ENCODE measurements at regions not wholly inside any gene's neighbourhood (a gene's known extent, or its start where the extent isn't known, plus 50 kb on each side); places are given as distances from the start of the nearest gene placed in this dataset.

DNA sequence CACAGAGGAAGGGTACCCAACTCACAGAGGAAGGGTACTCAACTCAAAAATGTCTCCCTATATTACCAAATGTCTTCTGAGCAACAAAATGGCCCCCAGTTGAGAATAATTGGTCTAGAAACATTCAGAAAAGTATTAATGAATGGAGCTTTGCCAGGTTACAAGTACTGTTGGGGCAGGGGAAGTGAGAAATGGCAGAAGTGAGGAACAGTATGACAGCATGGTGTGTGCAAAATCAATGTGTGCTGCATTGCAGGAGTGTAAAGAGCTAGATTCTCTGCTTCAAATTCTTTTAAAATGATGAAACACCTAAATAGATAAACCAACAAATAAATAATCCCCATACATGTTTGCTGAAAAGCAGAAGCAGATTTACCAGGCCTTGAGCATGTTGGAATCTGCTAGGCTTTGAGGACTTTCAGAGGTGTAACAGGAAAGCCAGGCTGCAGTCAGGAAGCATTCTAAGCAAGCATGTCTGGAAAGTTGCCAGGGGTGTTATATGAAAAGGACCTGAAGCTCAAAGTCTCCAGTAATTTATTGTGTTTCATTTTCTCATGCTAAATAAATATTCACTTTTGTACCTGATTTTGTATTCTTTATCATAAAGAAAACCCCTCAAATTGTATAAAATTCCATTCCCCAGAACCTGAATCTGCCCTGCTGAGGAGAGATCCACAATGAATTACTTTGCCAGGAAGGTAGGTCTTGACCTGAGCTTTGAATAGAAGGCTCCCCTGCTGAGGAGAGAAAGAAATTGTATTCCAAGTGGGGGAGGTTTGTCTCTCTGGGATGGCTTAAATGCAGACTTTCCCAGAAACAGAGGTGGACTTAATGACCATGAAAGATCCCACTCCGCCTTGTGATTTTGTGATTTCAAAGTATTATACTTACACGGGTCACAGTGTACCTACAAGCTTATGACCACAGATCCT is 265.0 kb upstream of the MARCKS start:
- intact Hi-C loops (cut with DNase I) = no loop called here
- no peaks in the 10 kb centered on the region for H3K9me3 ChIP-seq
- no peak overlapping the region for H3K9ac ChIP-seq (ENCODE audit: low read depth in 2 of 2, low read length in 2 of 2)
- H3K4me1 ChIP-seq = peaks cover 8% of the 10 kb centered on the region
- TF ChIP-seq, protein P1, sequence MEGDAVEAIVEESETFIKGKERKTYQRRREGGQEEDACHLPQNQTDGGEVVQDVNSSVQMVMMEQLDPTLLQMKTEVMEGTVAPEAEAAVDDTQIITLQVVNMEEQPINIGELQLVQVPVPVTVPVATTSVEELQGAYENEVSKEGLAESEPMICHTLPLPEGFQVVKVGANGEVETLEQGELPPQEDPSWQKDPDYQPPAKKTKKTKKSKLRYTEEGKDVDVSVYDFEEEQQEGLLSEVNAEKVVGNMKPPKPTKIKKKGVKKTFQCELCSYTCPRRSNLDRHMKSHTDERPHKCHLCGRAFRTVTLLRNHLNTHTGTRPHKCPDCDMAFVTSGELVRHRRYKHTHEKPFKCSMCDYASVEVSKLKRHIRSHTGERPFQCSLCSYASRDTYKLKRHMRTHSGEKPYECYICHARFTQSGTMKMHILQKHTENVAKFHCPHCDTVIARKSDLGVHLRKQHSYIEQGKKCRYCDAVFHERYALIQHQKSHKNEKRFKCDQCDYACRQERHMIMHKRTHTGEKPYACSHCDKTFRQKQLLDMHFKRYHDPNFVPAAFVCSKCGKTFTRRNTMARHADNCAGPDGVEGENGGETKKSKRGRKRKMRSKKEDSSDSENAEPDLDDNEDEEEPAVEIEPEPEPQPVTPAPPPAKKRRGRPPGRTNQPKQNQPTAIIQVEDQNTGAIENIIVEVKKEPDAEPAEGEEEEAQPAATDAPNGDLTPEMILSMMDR (IDR thresholded peaks at IDR 0.05) = no peak
- no peak overlapping the region for H3K4me3 ChIP-seq
- H3K27me3 ChIP-seq = no peaks in the 10 kb centered on the region
- H3K27ac ChIP-seq = no peak overlapping the region
- no peaks in the 10 kb centered on the region for H3K36me3 ChIP-seq
- DNase-seq = peak; percentile 79

- H3K4me1 ChIP-seq = peaks cover 8% of the 10 kb centered on the region
- no peaks in the 10 kb centered on the region for H3K9me3 ChIP-seq
- no peak for DNase-seq
- no peak overlapping the region for H3K9ac ChIP-seq (ENCODE audit: low read depth in 2 of 2, low read length in 2 of 2)
- no peak overlapping the region for H3K27ac ChIP-seq
- H3K27me3 ChIP-seq = no peaks in the 10 kb centered on the region
- no peaks in the 10 kb centered on the region for H3K36me3 ChIP-seq
- TF ChIP-seq, protein P1 (IDR thresholded peaks at IDR 0.05) = no peak
- intact Hi-C loops (cut with DNase I) = no loop called here
- H3K4me3 ChIP-seq = no peak overlapping the region
These were observed 262.4 kb upstream of the MARCKS start for GRCh38 chr6:113594726-113595125.

DNA sequence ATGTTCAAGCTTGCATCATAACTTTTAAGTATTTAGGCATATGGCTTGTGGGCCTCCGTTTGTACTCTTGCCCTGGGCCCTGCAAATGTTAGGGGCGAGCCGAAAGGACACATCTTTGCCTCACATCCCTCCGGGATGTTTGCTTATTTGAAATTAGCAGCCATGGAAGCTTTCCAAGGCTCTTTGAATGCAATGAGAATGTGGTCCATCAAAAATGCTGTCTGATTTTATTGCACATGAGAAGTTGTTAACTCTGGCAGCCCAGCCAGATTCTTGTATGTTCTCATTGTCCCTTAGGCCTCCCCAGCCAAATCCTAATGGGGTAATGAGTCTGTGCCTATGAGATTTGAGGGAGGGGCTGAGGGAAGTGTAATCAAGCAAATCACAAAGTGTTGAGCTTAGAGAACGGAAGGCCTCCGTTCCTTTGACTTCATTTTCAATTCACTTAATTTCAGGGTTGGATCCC is 261.2 kb upstream of the MARCKS start:
- no peaks in the 10 kb centered on the region for H3K36me3 ChIP-seq
- peaks cover 8% of the 10 kb centered on the region for H3K4me1 ChIP-seq
- no peak overlapping the region for H3K9ac ChIP-seq (ENCODE audit: low read depth in 2 of 2, low read length in 2 of 2)
- intact Hi-C loops (cut with DNase I) = no loop called here
- H3K4me3 ChIP-seq = no peak overlapping the region
- peak overlapping the region; percentile 25 for H3K27ac ChIP-seq
- TF ChIP-seq, protein P1 (IDR thresholded peaks at IDR 0.05) = no peak
- DNase-seq = peak; percentile 41
- no peaks in the 10 kb centered on the region for H3K27me3 ChIP-seq
- no peaks in the 10 kb centered on the region for H3K9me3 ChIP-seq

GRCh38 chr6:113596387-113597230 is 260.5 kb upstream of the MARCKS start:
- no peaks in the 10 kb centered on the region for H3K36me3 ChIP-seq
- intact Hi-C loops (cut with DNase I) = no loop called here
- H3K27me3 ChIP-seq = no peaks in the 10 kb centered on the region
- no peaks in the 10 kb centered on the region for H3K9me3 ChIP-seq
- TF ChIP-seq, protein P1 (IDR thresholded peaks at IDR 0.05) = no peak
- H3K9ac ChIP-seq (ENCODE audit: low read depth in 2 of 2, low read length in 2 of 2) = no peak overlapping the region
- H3K4me1 ChIP-seq = peaks cover 8% of the 10 kb centered on the region
- H3K4me3 ChIP-seq = no peak overlapping the region
- no peak for DNase-seq
- peak overlapping the region; percentile 25 for H3K27ac ChIP-seq

GRCh38 chr6:113597231-113597583 is 259.9 kb upstream of the MARCKS start:
- H3K27me3 ChIP-seq = no peaks in the 10 kb centered on the region
- TF ChIP-seq, protein P1 (IDR thresholded peaks at IDR 0.05) = no peak
- H3K4me1 ChIP-seq = peaks cover 8% of the 10 kb centered on the region
- no peak overlapping the region for H3K9ac ChIP-seq (ENCODE audit: low read depth in 2 of 2, low read length in 2 of 2)
- H3K27ac ChIP-seq = peak overlapping the region; percentile 25
- no peak for DNase-seq
- H3K36me3 ChIP-seq = no peaks in the 10 kb centered on the region
- no peak overlapping the region for H3K4me3 ChIP-seq
- H3K9me3 ChIP-seq = no peaks in the 10 kb centered on the region
- intact Hi-C loops (cut with DNase I) = no loop called here
